ENCODE measurements at regions not wholly inside any gene's neighbourhood (a gene's known extent, or its start where the extent isn't known, plus 50 kb on each side); places are given as distances from the start of the nearest gene placed in this dataset.

- no peak for DNase-seq
- Histone ChIP-seq H3K4me2 (ENCODE audit: insufficient read depth, insufficient read length, low read length) (no peak overlapping the region), H3K23ac (ENCODE audit: insufficient read length, low read depth, low read length) (no peak overlapping the region), H2BK20ac (ENCODE audit: low read depth, low read length, poor library complexity, severe bottlenecking) (no peak overlapping the region), H3K27me3 (ENCODE audit: insufficient read depth, low read length) (no peaks in the 10 kb centered on the region), H3K14ac (ENCODE audit: insufficient read depth, low read length) (no peak overlapping the region; the same call in 1 of the 2 replicates), H3K9ac (ENCODE audit: extremely low read depth, insufficient read length, low read length) (no peak overlapping the region), H3K27ac (ENCODE audit: insufficient read length, low read depth, low read length) (no peak overlapping the region), H2AK5ac (ENCODE audit: insufficient read length, low read length) (no peak overlapping the region), H2AFZ (ENCODE audit: low read length) (no peak overlapping the region), H4K91ac (ENCODE audit: insufficient read length, low read depth, low read length) (no peak overlapping the region), H3K79me1 (ENCODE audit: insufficient read depth, low read depth, low read length, poor library complexity, severe bottlenecking) (no peaks in the 10 kb centered on the region), H4K8ac (replicated peaks; ENCODE audit: insufficient read length, low read depth, low read length) (no peak overlapping the region), H2BK5ac (ENCODE audit: insufficient read length, low read length) (no peak overlapping the region), H4K20me1 (ENCODE audit: control insufficient read depth, insufficient read depth, insufficient read length) (no peaks in the 10 kb centered on the region), H3K23me2 (ENCODE audit: insufficient read length, low read depth, low read length, poor library complexity, severe bottlenecking) (no peaks in the 10 kb centered on the region), H2BK15ac (ENCODE audit: low read depth, low read length) (no peak overlapping the region), H3K56ac (ENCODE audit: insufficient read length, low read depth, low read length) (no peak overlapping the region), H4K5ac (ENCODE audit: insufficient read length, low read depth, low read length) (no peak overlapping the region), H3K18ac (ENCODE audit: insufficient read length, low read depth, low read length) (no peak overlapping the region), H3T11ph (ENCODE audit: low read length) (no peak overlapping the region), H3K4me1 (ENCODE audit: insufficient read depth, low read length) (no peaks in the 10 kb centered on the region), H3K79me2 (ENCODE audit: insufficient read depth, low read length) (no peaks in the 10 kb centered on the region), H2BK12ac (ENCODE audit: insufficient read length, low read depth, low read length) (no peak overlapping the region), H3K4ac (ENCODE audit: low read depth, low read length) (no peak overlapping the region), H2BK120ac (ENCODE audit: low read depth, low read length, poor library complexity, severe bottlenecking) (no peak overlapping the region), H3K9me3 (ENCODE audit: control insufficient read depth, low read depth, low read length) (no peaks in the 10 kb centered on the region)
- H3K4me3 Mint-ChIP-seq, result no peak overlapping the region
- H3K27me3 Mint-ChIP-seq (ENCODE audit: low read depth), result peaks cover 8% of the 10 kb centered on the region; the same call in 1 of the 2 replicates
- H3K9me3 Mint-ChIP-seq, result peaks cover 12% of the 10 kb centered on the region in 2 experiments; a peak in 4 of 5 replicates
- H3K27ac Mint-ChIP-seq, result peak overlapping the region in 1 of 3 experiments; percentile 3; a peak in 2 of 7 replicates
- no peak for TF ChIP-seq CTCF (conservative IDR thresholded peaks at IDR 0.05)
- WGBS (ENCODE audit: extremely low coverage, insufficient read length, low lambda C conversion rate), result no CpG with 5 or more reads among the region's 18 CpGs
- H3K36me3 Mint-ChIP-seq (ENCODE audit: insufficient read depth in 1 of 3, low read depth in 3 of 3), result peaks cover 0 to 3% (median 0%) of the 10 kb centered on the region in 3 experiments; a peak in 4 of 7 replicates
- H3K4me1 Mint-ChIP-seq, result no peaks in the 10 kb centered on the region
Observed at GRCh38 chr16:88316941-88317612, 65.7 kb upstream of the ZNF469 start.

Data from H9 (cell line).